Transverse colon (tissue), 4 donors: ENCODE measurements at regions not wholly inside any gene's neighbourhood (a gene's known extent, or its start where the extent isn't known, plus 50 kb on each side); places are given as distances from the start of the nearest gene placed in this dataset.

ENCODE experiments used
- DNase-seq: peaks from one replicate; pipeline ENCODE4 v3.0.0-alpha.2; 2019
- H3K27ac ChIP-seq, 4 donors: fragments of 200-600 bp; sonication (generic); 2 replicates each; pipeline ENCODE4 v1.5.1; 2016 to 2018; ENCODE audit warnings: inconsistent platforms in 4 of 4
- H3K27me3 ChIP-seq: fragments of 200-600 bp; sonication (generic); 2 replicates; pipeline ENCODE4 v1.5.1; 2017; ENCODE audit warnings: inconsistent platforms
- H3K36me3 ChIP-seq, 4 donors: fragments of 200-600 bp; sonication (generic); 2 replicates each; pipeline ENCODE4 v1.5.1; 2017 to 2019; ENCODE audit warnings: inconsistent platforms in 4 of 4
- H3K4me1 ChIP-seq, 4 donors: fragments of 200-600 bp; sonication (generic); 2 replicates each; pipeline ENCODE4 v1.5.1; 2017 to 2020; ENCODE audit warnings: inconsistent platforms in 4 of 4
- H3K4me3 ChIP-seq, 4 donors: fragments of 200-600 bp; sonication (generic); 1 replicate in 1 of 4; 2 replicates in 3 of 4; pipeline versions ENCODE4 v1.5.1 to v1.6.1; 2017 to 2019; ENCODE audit warnings: inconsistent platforms in 4 of 4
- H3K9me3 ChIP-seq, 2 donors: fragments of 200-600 bp; sonication (generic); 2 replicates each; pipeline ENCODE4 v1.5.1; 2017 to 2019; ENCODE audit warnings: inconsistent platforms in 2 of 2
- CTCF ChIP-seq, 5 experiments: fragments of 200-600 bp in 3 of 5; fragments of 450-650 bp in 2 of 5; sonication (generic) in 3 of 5; IDR thresholded peaks; 1 replicate in 2 of 5; 2 replicates in 3 of 5; pipeline ENCODE4 v1.5.1; 2016 to 2017; ENCODE audit warnings: antibody characterized with exemption in 5 of 5, inconsistent platforms in 3 of 5, mild to moderate bottlenecking in 2 of 5, moderate library complexity in 1 of 5
- EP300 ChIP-seq: sonication (generic); formaldehyde crosslinking; IDR thresholded peaks from one replicate; pipeline ENCODE4 v1.6.1; 2017; ENCODE audit warnings: antibody characterized with exemption, low read depth
- POLR2A ChIP-seq: fragments of 450-650 bp; IDR thresholded peaks from one replicate; pipeline ENCODE4 v1.6.1; 2016; ENCODE audit warnings: antibody characterized with exemption, mild to moderate bottlenecking, moderate library complexity
- POLR2AphosphoS5 ChIP-seq, 3 donors: sonication (generic); formaldehyde crosslinking; IDR thresholded peaks; one replicate each; pipeline ENCODE4 v1.6.1; 2016; ENCODE audit warnings: antibody characterized with exemption in 3 of 3
- WGBS, 2 donors: methylation state at CpG; one replicate each; pipeline ENCODE4 v1.1.5; 2018; ENCODE audit warnings: low coverage in 1 of 2; 5-methylcytosine and 5-hydroxymethylcytosine counted together
- in situ Hi-C, 4 donors: fragments of 200-750 bp; cut with MboI; loops; one replicate each; pipeline versions ENCODE4 v1.15.0 to v1.15.1; 2017; ENCODE audit warnings: low sequenced_read_pairs in 3 of 4, low pct_ligation_motif_present in 1 of 4, low pct_unique_long_range_greater_than_20kb in 1 of 4
- intact Hi-C: fragments of 100-400 bp; cut with DNase I; formaldehyde crosslinking; loops from one replicate; pipeline ENCODE4 v1.15.1; 2023; ENCODE audit warnings: low total_unique reads

GRCh38 chr3:193830791-193831191 is 237.8 kb downstream of the OPA1 start:
- no peak for DNase-seq
- no peak overlapping the region for H3K27ac ChIP-seq

GRCh38 chr3:193831495-193832455 is 238.8 kb downstream of the OPA1 start:
- intact Hi-C loops (no loop called here), in situ Hi-C loops (no loop called here)
- Histone ChIP-seq H3K36me3 (no peaks in the 10 kb centered on the region), H3K9me3 (no peaks in the 10 kb centered on the region), H3K27me3 (no peaks in the 10 kb centered on the region), H3K4me1 (peaks cover 0 to 3% (median 2%) of the 10 kb centered on the region in 4 donors), H3K27ac (peak overlapping the region in 1 of 4 donors; percentile 10), H3K4me3 (no peak overlapping the region)
- DNase-seq = no peak
- 67 to 84% methylated on average over 6 to 24 of the region's 24 CpGs for WGBS, 2 donors
- TF ChIP-seq CTCF (IDR thresholded peaks at IDR 0.05) = no peak
- TF ChIP-seq POLR2A = no peak
- TF ChIP-seq EP300 = no peak
- no peak for TF ChIP-seq POLR2AphosphoS5 (IDR thresholded peaks at IDR 0.05)

More at GRCh38 chr3:193830791-193831191, 237.8 kb downstream of the OPA1 start:
- in situ Hi-C loops (no loop called here), intact Hi-C loops (no loop called here)
- Histone ChIP-seq H3K4me1 (peaks cover 0 to 13% (median 7%) of the 10 kb centered on the region in 4 donors), H3K27me3 (no peaks in the 10 kb centered on the region), H3K36me3 (no peaks in the 10 kb centered on the region), H3K9me3 (no peaks in the 10 kb centered on the region), H3K4me3 (no peak overlapping the region)
- 94 to 95% methylated on average over 4 to 8 of the region's 8 CpGs for WGBS, 2 donors
- TF ChIP-seq EP300 (no peak), POLR2AphosphoS5 (IDR thresholded peaks at IDR 0.05) (no peak), CTCF (IDR thresholded peaks at IDR 0.05) (no peak), POLR2A (no peak)

- no peak for DNase-seq
- Histone ChIP-seq H3K4me3 (no peak overlapping the region), H3K36me3 (no peaks in the 10 kb centered on the region), H3K27ac (no peak overlapping the region), H3K9me3 (no peaks in the 10 kb centered on the region), H3K27me3 (no peaks in the 10 kb centered on the region), H3K4me1 (peaks cover 0 to 3% (median 2%) of the 10 kb centered on the region in 4 donors)
- TF ChIP-seq EP300 = no peak
- TF ChIP-seq CTCF (IDR thresholded peaks at IDR 0.05) = no peak
- TF ChIP-seq POLR2AphosphoS5 (IDR thresholded peaks at IDR 0.05) = no peak
- TF ChIP-seq POLR2A = no peak
- in situ Hi-C loops (no loop called here), intact Hi-C loops (no loop called here)
- 80 to 91% methylated on average over 3 to 5 of the region's 5 CpGs for WGBS, 2 donors
These were observed 239.9 kb downstream of the OPA1 start for GRCh38 chr3:193832833-193833413.

- H3K4me3 ChIP-seq = no peak overlapping the region
- no peaks in the 10 kb centered on the region for H3K27me3 ChIP-seq
- H3K27ac ChIP-seq = no peak overlapping the region
- WGBS, 2 donors = 99% methylated on average over 11 of the region's 11 CpGs; no CpG with 5 or more reads in 1 of the 2 donors
- DNase-seq = no peak
- intact Hi-C loops (no loop called here), in situ Hi-C loops (no loop called here)
- H3K9me3 ChIP-seq = no peaks in the 10 kb centered on the region
- no peaks in the 10 kb centered on the region for H3K36me3 ChIP-seq
- TF ChIP-seq POLR2AphosphoS5 (IDR thresholded peaks at IDR 0.05) = no peak
- no peak for TF ChIP-seq EP300
- TF ChIP-seq CTCF (IDR thresholded peaks at IDR 0.05) = no peak
- no peak for TF ChIP-seq POLR2A
- peaks cover 0 to 3% (median 2%) of the 10 kb centered on the region in 4 donors for H3K4me1 ChIP-seq
These were observed 240.6 kb downstream of the OPA1 start for GRCh38 chr3:193833592-193833991.
